ENCODE measurements at regions not wholly inside any gene's neighbourhood (a gene's known extent, or its start where the extent isn't known, plus 50 kb on each side); places are given as distances from the start of the nearest gene placed in this dataset.

GRCh38 chr16:89027281-89027680 lies 50.3 kb upstream of the CBFA2T3 start:
- no peak for DNase-seq

GRCh38 chr16:89031715-89032659 lies 55.0 kb upstream of the CBFA2T3 start:
- DNase-seq: peak; percentile 53

GRCh38 chr16:89033304-89033703 lies 56.3 kb upstream of the CBFA2T3 start:
- no peak for DNase-seq

GRCh38 chr16:89033796-89034572 lies 57.0 kb upstream of the CBFA2T3 start:
- no peak for DNase-seq

GRCh38 chr16:89034573-89034961 lies 57.6 kb upstream of the CBFA2T3 start:
- DNase-seq: no peak

GRCh38 chr16:89034971-89035668 lies 58.1 kb upstream of the CBFA2T3 start:
- DNase-seq: no peak

- DNase-seq: no peak
Measured at GRCh38 chr16:89035669-89036570, 57.7 kb upstream of the ACSF3 start.

- no peak for DNase-seq
Measured at GRCh38 chr16:89036776-89037175, 56.9 kb upstream of the ACSF3 start.

- peak; percentile 30 to 36 for DNase-seq
Measured at GRCh38 chr16:89037261-89038152, 56.1 kb upstream of the ACSF3 start.

- DNase-seq: no peak
Measured at GRCh38 chr16:89038221-89038721, 55.4 kb upstream of the ACSF3 start.

GRCh38 chr16:89038811-89039735 lies 54.6 kb upstream of the ACSF3 start:
- DNase-seq: no peak

- DNase-seq: no peak
Measured at GRCh38 chr16:89039756-89040155, 53.9 kb upstream of the ACSF3 start.

- DNase-seq: no peak
Measured at GRCh38 chr16:89040391-89040790, 53.3 kb upstream of the ACSF3 start.

GRCh38 chr16:89040861-89041570 lies 52.6 kb upstream of the ACSF3 start:
- no peak for DNase-seq

GRCh38 chr16:89041571-89042481 lies 51.8 kb upstream of the ACSF3 start:
- DNase-seq: no peak

- DNase-seq: no peak
Measured at GRCh38 chr16:89042711-89043551, 50.7 kb upstream of the ACSF3 start.

Data from stimulated activated CD4-positive, alpha-beta T cell treated with anti-CD3 and anti-CD28 coated beads, Interleukin-2, amount 100 ng/mL, for 24 hours (primary cell).